OCI-LY7 (cell line): ENCODE measurements at regions not wholly inside any gene's neighbourhood (a gene's known extent, or its start where the extent isn't known, plus 50 kb on each side); places are given as distances from the start of the nearest gene placed in this dataset.

Source experiments
- BruUV-seq: library from RNA; stranded (reverse); fragments of 400-500 nt; replicated peaks from 2 replicates; lab custom pipeline; 2021; lab: Mats Ljungman, UMichigan
- CTCF ChIA-PET: fragments of 300-600 bp; sonication (Branson Sonifier 250); formaldehyde crosslinking; loops from one replicate; lab custom pipeline; 2022; ENCODE audit warnings: antibody characterized with exemption; ENCODE audit not compliant: unreplicated experiment; lab: Charles Lee
- POLR2A ChIA-PET: fragments of 300-600 bp; sonication (Branson Sonifier 250); formaldehyde crosslinking; loops from one replicate; lab custom pipeline; 2022; ENCODE audit warnings: antibody characterized with exemption; lab: Charles Lee
- DNase-seq: peaks from one replicate; pipeline ENCODE4 v3.0.0-alpha.2; 2015; ENCODE audit warnings: low spot score
- H2AFZ ChIP-seq: fragments of 200-600 bp; sonication (generic), shearing (Covaris generic); 2 replicates; pipeline ENCODE4 v1.6.1; 2014; ENCODE audit warnings: mild to moderate bottlenecking, antibody characterized with exemption, low read length, moderate library complexity
- H3K27ac ChIP-seq: fragments of 200-600 bp; sonication (generic); 2 replicates; pipeline ENCODE4 v1.5.1; 2014; ENCODE audit warnings: mixed run types, low read depth, mild to moderate bottlenecking, moderate library complexity, low read length, inconsistent platforms; ENCODE audit not compliant: poor library complexity, severe bottlenecking
- H3K36me3 ChIP-seq: fragments of 200-600 bp; sonication (generic); 2 replicates; pipeline ENCODE4 v1.6.1; 2014; ENCODE audit warnings: mild to moderate bottlenecking, antibody characterized with exemption, low read length, moderate library complexity, mixed read lengths; ENCODE audit not compliant: insufficient read depth
- H3K4me1 ChIP-seq: fragments of 200-600 bp; sonication (generic); 2 replicates; pipeline ENCODE4 v1.5.1; 2014; ENCODE audit warnings: mild to moderate bottlenecking, low read length; ENCODE audit not compliant: insufficient read depth, poor library complexity, severe bottlenecking
- H3K4me2 ChIP-seq: fragments of 200-600 bp; sonication (generic); 2 replicates; pipeline ENCODE4 v1.6.1; 2014; ENCODE audit warnings: mild to moderate bottlenecking, low read length
- H3K4me3 ChIP-seq: fragments of 200-600 bp; sonication (generic); 2 replicates; pipeline ENCODE4 v1.5.1; 2014; ENCODE audit warnings: mild to moderate bottlenecking, low read depth, low read length; ENCODE audit not compliant: poor library complexity, severe bottlenecking
- H3K79me2 ChIP-seq: fragments of 200-600 bp; sonication (generic); 2 replicates; pipeline ENCODE4 v1.6.1; 2016; ENCODE audit warnings: low read depth, mild to moderate bottlenecking, low read length, moderate library complexity, mixed read lengths; ENCODE audit not compliant: insufficient read depth
- H3K9me2 ChIP-seq: fragments of 200-600 bp; sonication (generic); 2 replicates; pipeline ENCODE4 v1.6.1; 2016; ENCODE audit warnings: mild to moderate bottlenecking, low read length, mixed read lengths; ENCODE audit not compliant: insufficient read depth
- H3K9me3 ChIP-seq: fragments of 200-600 bp; sonication (generic); 2 replicates; pipeline ENCODE4 v1.6.1; 2014; ENCODE audit warnings: mild to moderate bottlenecking, mixed run types, low read length, mixed read lengths
- H4K20me1 ChIP-seq: fragments of 200-600 bp; sonication (generic); 2 replicates; pipeline ENCODE4 v1.6.1; 2014; ENCODE audit warnings: mild to moderate bottlenecking, antibody characterized with exemption, low read length, moderate library complexity, mixed read lengths; ENCODE audit not compliant: insufficient read depth
- EZH2phosphoT487 ChIP-seq: fragments of 200-600 bp; sonication (generic); IDR thresholded peaks from 2 replicates; pipeline ENCODE4 v1.6.1; 2018; ENCODE audit warnings: low read depth, borderline replicate concordance, mild to moderate bottlenecking, mixed run types, antibody characterized with exemption, low read length, moderate library complexity, mixed read lengths
- intact Hi-C: fragments of 100-400 bp; cut with micrococcal nuclease; formaldehyde crosslinking; loops from one replicate; pipeline ENCODE4 v1.10.0; 2022; ENCODE audit not compliant: unreplicated experiment
- TF ChIP-seq, protein P1 (sequence below): fragments of 200-600 bp; sonication (generic); conservative IDR thresholded peaks from 2 replicates; pipeline ENCODE4 v1.5.1; 2014; ENCODE audit warnings: mild to moderate bottlenecking, antibody characterized with exemption, low read length, moderate library complexity, mixed read lengths

DNA sequence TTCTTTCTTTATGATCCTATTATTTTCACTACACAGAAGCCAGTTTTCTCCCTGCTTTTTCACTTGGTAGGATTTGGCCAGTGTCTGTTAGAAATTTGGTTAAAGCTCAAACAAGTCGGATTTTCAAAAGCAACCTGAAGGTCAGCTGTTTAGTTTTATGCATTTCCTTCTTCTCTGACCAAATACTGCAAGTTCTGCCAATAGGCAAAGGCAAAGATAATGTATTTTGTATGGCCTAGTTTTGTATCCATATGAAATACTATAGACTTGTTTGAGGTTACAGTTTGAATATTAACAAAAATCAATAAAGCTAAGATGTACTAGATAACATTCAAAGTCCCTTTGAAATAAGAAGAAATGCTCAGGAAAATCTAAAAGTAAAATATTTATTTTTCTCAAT is 439.4 kb downstream of the TRIML1 start:
- no peaks in the 10 kb centered on the region for H3K79me2 ChIP-seq
- H3K9me2 ChIP-seq: no peaks in the 10 kb centered on the region
- H4K20me1 ChIP-seq: no peaks in the 10 kb centered on the region
- no peak overlapping the region for H3K4me2 ChIP-seq
- ChIA-PET POLR2A (no interaction called here), CTCF (no interaction called here)
- intact Hi-C loops: no loop called here
- no peaks in the 10 kb centered on the region for H3K9me3 ChIP-seq
- TF ChIP-seq EZH2phosphoT487: no peak
- TF ChIP-seq, protein P1, sequence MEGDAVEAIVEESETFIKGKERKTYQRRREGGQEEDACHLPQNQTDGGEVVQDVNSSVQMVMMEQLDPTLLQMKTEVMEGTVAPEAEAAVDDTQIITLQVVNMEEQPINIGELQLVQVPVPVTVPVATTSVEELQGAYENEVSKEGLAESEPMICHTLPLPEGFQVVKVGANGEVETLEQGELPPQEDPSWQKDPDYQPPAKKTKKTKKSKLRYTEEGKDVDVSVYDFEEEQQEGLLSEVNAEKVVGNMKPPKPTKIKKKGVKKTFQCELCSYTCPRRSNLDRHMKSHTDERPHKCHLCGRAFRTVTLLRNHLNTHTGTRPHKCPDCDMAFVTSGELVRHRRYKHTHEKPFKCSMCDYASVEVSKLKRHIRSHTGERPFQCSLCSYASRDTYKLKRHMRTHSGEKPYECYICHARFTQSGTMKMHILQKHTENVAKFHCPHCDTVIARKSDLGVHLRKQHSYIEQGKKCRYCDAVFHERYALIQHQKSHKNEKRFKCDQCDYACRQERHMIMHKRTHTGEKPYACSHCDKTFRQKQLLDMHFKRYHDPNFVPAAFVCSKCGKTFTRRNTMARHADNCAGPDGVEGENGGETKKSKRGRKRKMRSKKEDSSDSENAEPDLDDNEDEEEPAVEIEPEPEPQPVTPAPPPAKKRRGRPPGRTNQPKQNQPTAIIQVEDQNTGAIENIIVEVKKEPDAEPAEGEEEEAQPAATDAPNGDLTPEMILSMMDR: no peak
- no peak overlapping the region for H3K27ac ChIP-seq
- no peak for DNase-seq
- no peaks in the 10 kb centered on the region for H3K4me1 ChIP-seq
- no TSS peak for BruUV-seq
- no peaks in the 10 kb centered on the region for H3K36me3 ChIP-seq
- H3K4me3 ChIP-seq: no peak overlapping the region
- no peak overlapping the region for H2AFZ ChIP-seq

GRCh38 chr4:188596021-188596420 is 456.8 kb downstream of the TRIML1 start:
- no TSS peak for BruUV-seq
- intact Hi-C loops: no loop called here
- ChIA-PET CTCF (no interaction called here), POLR2A (no interaction called here)
- Histone ChIP-seq H3K36me3 (no peaks in the 10 kb centered on the region), H3K4me2 (no peak overlapping the region), H4K20me1 (no peaks in the 10 kb centered on the region), H3K27ac (no peak overlapping the region), H3K9me2 (no peaks in the 10 kb centered on the region), H3K79me2 (no peaks in the 10 kb centered on the region), H3K9me3 (no peaks in the 10 kb centered on the region), H3K4me1 (no peaks in the 10 kb centered on the region), H2AFZ (no peak overlapping the region), H3K4me3 (no peak overlapping the region)
- TF ChIP-seq, protein P1: no peak
- no peak for TF ChIP-seq EZH2phosphoT487
- DNase-seq: no peak

DNA sequence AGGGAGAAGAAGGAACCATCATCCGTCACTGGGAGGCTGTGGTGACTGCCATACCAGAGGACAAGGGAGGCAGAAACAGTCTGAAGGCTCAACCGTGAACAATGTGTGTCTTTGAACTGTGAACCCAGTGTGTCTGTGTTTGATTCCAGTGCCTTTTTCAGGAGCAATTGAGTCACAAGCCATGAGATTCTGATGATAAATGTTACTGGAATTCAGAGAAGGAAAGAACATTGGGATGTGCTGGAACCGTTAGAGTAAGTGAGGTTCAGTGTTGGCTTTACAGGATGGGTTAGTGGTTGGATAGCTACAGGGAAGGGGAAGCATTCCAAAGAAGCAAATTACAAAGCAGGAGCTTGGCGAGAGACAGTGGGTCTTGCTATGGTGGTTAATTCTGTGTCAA is 464.4 kb downstream of the TRIML1 start:
- H3K27ac ChIP-seq: no peak overlapping the region
- H3K9me3 ChIP-seq: no peaks in the 10 kb centered on the region
- H3K36me3 ChIP-seq: no peaks in the 10 kb centered on the region
- H3K9me2 ChIP-seq: no peaks in the 10 kb centered on the region
- H3K4me3 ChIP-seq: no peak overlapping the region
- no peaks in the 10 kb centered on the region for H3K79me2 ChIP-seq
- intact Hi-C loops: no loop called here
- no peaks in the 10 kb centered on the region for H3K4me1 ChIP-seq
- ChIA-PET CTCF (no interaction called here), POLR2A (no interaction called here)
- TF ChIP-seq, protein P1: no peak
- no peak for TF ChIP-seq EZH2phosphoT487
- H2AFZ ChIP-seq: no peak overlapping the region
- no peaks in the 10 kb centered on the region for H4K20me1 ChIP-seq
- DNase-seq: no peak
- H3K4me2 ChIP-seq: no peak overlapping the region
- no TSS peak for BruUV-seq
